ENCODE measurements at regions not wholly inside any gene's neighbourhood (a gene's known extent, or its start where the extent isn't known, plus 50 kb on each side); places are given as distances from the start of the nearest gene placed in this dataset.
"Not testable (repeated sequence)": the region's sequence is repeated elsewhere in the genome, so short reads cannot be mapped to it uniquely, and the experiment has no call there.

- Histone ChIP-seq H3K4me3 (no peak overlapping the region), H3K27ac (no peak overlapping the region), H3K9me3 (ENCODE audit: low read depth, low read length) (no peaks in the 10 kb centered on the region), H3K36me3 (ENCODE audit: insufficient read depth, low read length) (no peaks in the 10 kb centered on the region), H3K9ac (ENCODE audit: insufficient read length) (no peak overlapping the region)
- no peak for TF ChIP-seq FOXP2 (optimal IDR thresholded peaks at IDR 0.05; ENCODE audit: control extremely low read depth, extremely low read length, insufficient read depth)
- TF ChIP-seq POLR2AphosphoS5 (IDR thresholded peaks at IDR 0.05; ENCODE audit: borderline replicate concordance, low read depth, low read length), result no peak
- TF ChIP-seq EZH2 (IDR thresholded peaks at IDR 0.05), result no peak
- DNase-seq (ENCODE audit: low read depth, low spot score), result no peak
Observed at GRCh38 chr7:4523873-4524272, 158.2 kb upstream of the FOXK1 start.

- H3K27ac ChIP-seq, result no peak overlapping the region
- no peak for TF ChIP-seq EZH2 (IDR thresholded peaks at IDR 0.05)
- TF ChIP-seq POLR2AphosphoS5 (IDR thresholded peaks at IDR 0.05; ENCODE audit: borderline replicate concordance, low read depth, low read length), result no peak
- no peak for TF ChIP-seq FOXP2 (optimal IDR thresholded peaks at IDR 0.05; ENCODE audit: control extremely low read depth, extremely low read length, insufficient read depth)
- no peak overlapping the region for H3K4me3 ChIP-seq
- H3K9ac ChIP-seq (ENCODE audit: insufficient read length), result no peak overlapping the region
- no peaks in the 10 kb centered on the region for H3K36me3 ChIP-seq (ENCODE audit: insufficient read depth, low read length)
- no peak for DNase-seq (ENCODE audit: low read depth, low spot score)
- no peaks in the 10 kb centered on the region for H3K9me3 ChIP-seq (ENCODE audit: low read depth, low read length)
Observed at GRCh38 chr7:4525884-4526283, 156.2 kb upstream of the FOXK1 start.

GRCh38 chr7:4527988-4528636 is 154.0 kb upstream of the FOXK1 start:
- no peaks in the 10 kb centered on the region for H3K36me3 ChIP-seq (ENCODE audit: insufficient read depth, low read length)
- no peak overlapping the region for H3K9ac ChIP-seq (ENCODE audit: insufficient read length)
- no peak overlapping the region for H3K4me3 ChIP-seq
- H3K9me3 ChIP-seq (ENCODE audit: low read depth, low read length), result no peaks in the 10 kb centered on the region
- H3K27ac ChIP-seq, result no peak overlapping the region
- DNase-seq (ENCODE audit: low read depth, low spot score), result no peak
- TF ChIP-seq POLR2AphosphoS5 (IDR thresholded peaks at IDR 0.05; ENCODE audit: borderline replicate concordance, low read depth, low read length) (no peak), EZH2 (IDR thresholded peaks at IDR 0.05) (no peak), FOXP2 (optimal IDR thresholded peaks at IDR 0.05; ENCODE audit: control extremely low read depth, extremely low read length, insufficient read depth) (no peak)

GRCh38 chr7:4531236-4531635 is 150.9 kb upstream of the FOXK1 start:
- TF ChIP-seq EZH2 (IDR thresholded peaks at IDR 0.05) (no peak), POLR2AphosphoS5 (IDR thresholded peaks at IDR 0.05; ENCODE audit: borderline replicate concordance, low read depth, low read length) (no peak), FOXP2 (optimal IDR thresholded peaks at IDR 0.05; ENCODE audit: control extremely low read depth, extremely low read length, insufficient read depth) (no peak)
- Histone ChIP-seq H3K36me3 (ENCODE audit: insufficient read depth, low read length) (no peaks in the 10 kb centered on the region), H3K27ac (no peak overlapping the region), H3K9me3 (ENCODE audit: low read depth, low read length) (no peaks in the 10 kb centered on the region), H3K9ac (ENCODE audit: insufficient read length) (no peak overlapping the region), H3K4me3 (no peak overlapping the region)
- no peak for DNase-seq (ENCODE audit: low read depth, low spot score)

- DNase-seq (ENCODE audit: low read depth, low spot score); H3K4me3 ChIP-seq; H3K27ac ChIP-seq; H3K9me3 ChIP-seq (ENCODE audit: low read depth, low read length); H3K36me3 ChIP-seq (ENCODE audit: insufficient read depth, low read length); H3K9ac ChIP-seq (ENCODE audit: insufficient read length): not testable (repeated sequence)
Observed at GRCh38 chr7:4533339-4533738, 148.8 kb upstream of the FOXK1 start.

GRCh38 chr7:4549681-4550080 is 132.4 kb upstream of the FOXK1 start:
- Histone ChIP-seq H3K9me3 (ENCODE audit: low read depth, low read length) (no peaks in the 10 kb centered on the region), H3K9ac (ENCODE audit: insufficient read length) (no peak overlapping the region), H3K4me3 (no peak overlapping the region), H3K27ac (no peak overlapping the region), H3K36me3 (ENCODE audit: insufficient read depth, low read length) (no peaks in the 10 kb centered on the region)
- TF ChIP-seq FOXP2 (optimal IDR thresholded peaks at IDR 0.05; ENCODE audit: control extremely low read depth, extremely low read length, insufficient read depth), result no peak
- no peak for TF ChIP-seq POLR2AphosphoS5 (IDR thresholded peaks at IDR 0.05; ENCODE audit: borderline replicate concordance, low read depth, low read length)
- no peak for TF ChIP-seq EZH2 (IDR thresholded peaks at IDR 0.05)
- no peak for DNase-seq (ENCODE audit: low read depth, low spot score)

- H3K4me3 ChIP-seq, result no peak overlapping the region
- H3K9ac ChIP-seq (ENCODE audit: insufficient read length), result no peak overlapping the region
- H3K36me3 ChIP-seq (ENCODE audit: insufficient read depth, low read length), result no peaks in the 10 kb centered on the region
- no peak overlapping the region for H3K27ac ChIP-seq
- no peaks in the 10 kb centered on the region for H3K9me3 ChIP-seq (ENCODE audit: low read depth, low read length)
- no peak for TF ChIP-seq POLR2AphosphoS5 (IDR thresholded peaks at IDR 0.05; ENCODE audit: borderline replicate concordance, low read depth, low read length)
- no peak for TF ChIP-seq FOXP2 (optimal IDR thresholded peaks at IDR 0.05; ENCODE audit: control extremely low read depth, extremely low read length, insufficient read depth)
- no peak for TF ChIP-seq EZH2 (IDR thresholded peaks at IDR 0.05)
- DNase-seq (ENCODE audit: low read depth, low spot score), result no peak
Observed at GRCh38 chr7:4550117-4550516, 132.0 kb upstream of the FOXK1 start.

GRCh38 chr7:4552985-4553384 is 129.1 kb upstream of the FOXK1 start:
- no peak for DNase-seq (ENCODE audit: low read depth, low spot score)
- Histone ChIP-seq H3K9me3 (ENCODE audit: low read depth, low read length) (no peaks in the 10 kb centered on the region), H3K4me3 (no peak overlapping the region), H3K36me3 (ENCODE audit: insufficient read depth, low read length) (no peaks in the 10 kb centered on the region), H3K9ac (ENCODE audit: insufficient read length) (no peak overlapping the region), H3K27ac (no peak overlapping the region)
- TF ChIP-seq POLR2AphosphoS5 (IDR thresholded peaks at IDR 0.05; ENCODE audit: borderline replicate concordance, low read depth, low read length) (no peak), FOXP2 (optimal IDR thresholded peaks at IDR 0.05; ENCODE audit: control extremely low read depth, extremely low read length, insufficient read depth) (no peak)

All from SK-N-MC (cell line).